HG03025 (cell line): ENCODE measurements at regions not wholly inside any gene's neighbourhood (a gene's known extent, or its start where the extent isn't known, plus 50 kb on each side); places are given as distances from the start of the nearest gene placed in this dataset.
A peak's percentile ranks its signal among the peaks of the same experiment; 100 is the strongest.
"Not testable (repeated sequence)": the region's sequence is repeated elsewhere in the genome, so short reads cannot be mapped to it uniquely, and the experiment has no call there.

Source experiments
- ATAC-seq: cut with Tn5 transposase; IDR thresholded peaks from one replicate; pipeline ENCODE4 v1.9.1; 2021; ENCODE audit warnings: mild to moderate bottlenecking, moderate library complexity; ENCODE audit not compliant: unreplicated experiment, low FRiP score

GRCh38 chr6:68239034-68239433 is 396.0 kb upstream of the ADGRB3 start:
- no peak for ATAC-seq

GRCh38 chr6:68238097-68238601 is 396.9 kb upstream of the ADGRB3 start:
- no peak for ATAC-seq

- ATAC-seq, result no peak
These were observed 397.9 kb upstream of the ADGRB3 start for GRCh38 chr6:68237205-68237604.

GRCh38 chr6:68235326-68235784 is 399.7 kb upstream of the ADGRB3 start:
- no peak for ATAC-seq

GRCh38 chr6:68233623-68234022 is 401.5 kb upstream of the ADGRB3 start:
- no peak for ATAC-seq

- ATAC-seq, result no peak
These were observed 405.5 kb upstream of the ADGRB3 start for GRCh38 chr6:68229566-68229965.

GRCh38 chr6:68226460-68226859 is 408.6 kb upstream of the ADGRB3 start:
- ATAC-seq, result no peak

GRCh38 chr6:68225729-68226128 is 409.4 kb upstream of the ADGRB3 start:
- ATAC-seq, result no peak

GRCh38 chr6:68211242-68211795 is 423.8 kb upstream of the ADGRB3 start:
- ATAC-seq, result no peak

GRCh38 chr6:68207612-68208011 is 427.5 kb upstream of the ADGRB3 start:
- not testable (repeated sequence) for ATAC-seq

GRCh38 chr6:68200929-68201328 is 434.2 kb upstream of the ADGRB3 start:
- ATAC-seq, result no peak

- no peak for ATAC-seq
These were observed 437.7 kb upstream of the ADGRB3 start for GRCh38 chr6:68197356-68197755.

- ATAC-seq, result peak; percentile 61
These were observed 438.4 kb upstream of the ADGRB3 start for GRCh38 chr6:68196645-68197044.

- not testable (repeated sequence) for ATAC-seq
These were observed 439.3 kb upstream of the ADGRB3 start for GRCh38 chr6:68195753-68196152.

- ATAC-seq, result no peak
These were observed 440.1 kb upstream of the ADGRB3 start for GRCh38 chr6:68194846-68195478.

- ATAC-seq, result peak; percentile 67
These were observed 442.1 kb upstream of the ADGRB3 start for GRCh38 chr6:68192988-68193387.

- ATAC-seq, result no peak
These were observed 445.8 kb upstream of the ADGRB3 start for GRCh38 chr6:68189217-68189815.

GRCh38 chr6:68186870-68187269 is 448.2 kb upstream of the ADGRB3 start:
- ATAC-seq, result no peak

GRCh38 chr6:68182386-68182785 is 452.7 kb upstream of the ADGRB3 start:
- ATAC-seq, result no peak

GRCh38 chr6:68181027-68181426 is 454.1 kb upstream of the ADGRB3 start:
- not testable (repeated sequence) for ATAC-seq

- no peak for ATAC-seq
These were observed 461.5 kb upstream of the ADGRB3 start for GRCh38 chr6:68173616-68174015.

- no peak for ATAC-seq
These were observed 465.2 kb upstream of the ADGRB3 start for GRCh38 chr6:68169922-68170321.
